ENCODE measurements at regions not wholly inside any gene's neighbourhood (a gene's known extent, or its start where the extent isn't known, plus 50 kb on each side); places are given as distances from the start of the nearest gene placed in this dataset.

- TF ChIP-seq CTCF (IDR thresholded peaks at IDR 0.05 in 2 of 3, conservative IDR thresholded peaks at IDR 0.05 in 1 of 3; ENCODE audit: borderline replicate concordance in 1 of 3, insufficient read depth in 1 of 3, low read depth in 2 of 3, low read length in 2 of 3) (no peak), POLR2A (IDR thresholded peaks at IDR 0.05; ENCODE audit: borderline replicate concordance, extremely low read depth, insufficient read depth, insufficient read length) (no peak), EZH2 (IDR thresholded peaks at IDR 0.05) (no peak), REST (IDR thresholded peaks at IDR 0.05; ENCODE audit: low read depth) (no peak)
These were observed 263.3 kb upstream of the SORL1-AS1 start for GRCh38 chr11:121716060-121716459.

All from HCT116 (cell line).